GM12875 (cell line): ENCODE measurements at regions not wholly inside any gene's neighbourhood (a gene's known extent, or its start where the extent isn't known, plus 50 kb on each side); places are given as distances from the start of the nearest gene placed in this dataset.
A peak's percentile ranks its signal among the peaks of the same experiment; 100 is the strongest.
"Not testable (repeated sequence)": the region's sequence is repeated elsewhere in the genome, so short reads cannot be mapped to it uniquely, and the experiment has no call there.

Experiments used
- H3K4me3 ChIP-seq: one replicate; pipeline ENCODE4 v1.5.1; 2011; ENCODE audit warnings: low read depth, low read length, control low read depth
- CTCF ChIP-seq: IDR thresholded peaks from 2 replicates; pipeline ENCODE4 v1.5.1; 2011; ENCODE audit warnings: low read depth, mild to moderate bottlenecking, control low read depth, inconsistent platforms, low read length, moderate library complexity, borderline replicate concordance; ENCODE audit not compliant: insufficient read depth

- no peak overlapping the region for H3K4me3 ChIP-seq
- peak; percentile 31; the same call in 1 of the 2 replicates for TF ChIP-seq CTCF
These were observed 128.3 kb downstream of the MAGEE1 start for GRCh38 chrX:76555816-76556215.

DNA sequence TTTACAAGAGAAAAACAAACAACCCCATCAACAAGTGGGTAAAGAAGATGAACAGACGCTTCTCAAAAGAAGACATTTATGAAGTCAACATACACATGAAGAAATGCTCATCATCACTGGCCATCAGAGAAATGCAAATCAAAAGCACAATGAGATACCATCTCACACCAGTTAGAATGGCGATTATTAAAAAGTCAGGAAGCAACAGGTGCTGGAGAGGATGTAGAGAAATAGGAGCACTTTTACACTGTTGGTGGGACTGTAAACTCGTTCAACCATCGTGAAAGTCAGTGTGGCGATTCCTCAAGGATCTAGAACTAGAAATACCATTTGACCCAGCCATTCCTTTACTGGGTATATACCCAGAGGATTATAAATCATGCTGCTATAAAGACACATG is 137.3 kb downstream of the MAGEE1 start:
- not testable (repeated sequence) for H3K4me3 ChIP-seq

DNA sequence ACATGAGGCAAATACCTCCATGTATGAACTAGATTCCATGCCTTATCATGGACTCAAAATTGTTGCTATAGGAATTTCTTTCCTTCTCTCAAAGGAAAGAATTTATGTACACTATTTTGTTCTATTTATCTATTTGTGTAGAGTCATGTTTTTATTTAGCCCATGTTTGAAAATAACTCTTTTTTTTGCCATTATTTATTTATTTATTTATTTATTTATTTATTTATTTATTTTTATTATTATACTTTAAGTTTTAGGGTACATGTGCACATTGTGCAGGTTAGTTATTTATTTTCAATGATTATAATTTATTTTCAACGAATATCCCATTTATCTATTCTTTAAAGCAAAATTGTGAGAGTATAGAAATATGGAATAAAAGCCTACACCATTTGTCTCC is 177.9 kb downstream of the MAGEE1 start:
- no peak overlapping the region for H3K4me3 ChIP-seq
- no peak for TF ChIP-seq CTCF

DNA sequence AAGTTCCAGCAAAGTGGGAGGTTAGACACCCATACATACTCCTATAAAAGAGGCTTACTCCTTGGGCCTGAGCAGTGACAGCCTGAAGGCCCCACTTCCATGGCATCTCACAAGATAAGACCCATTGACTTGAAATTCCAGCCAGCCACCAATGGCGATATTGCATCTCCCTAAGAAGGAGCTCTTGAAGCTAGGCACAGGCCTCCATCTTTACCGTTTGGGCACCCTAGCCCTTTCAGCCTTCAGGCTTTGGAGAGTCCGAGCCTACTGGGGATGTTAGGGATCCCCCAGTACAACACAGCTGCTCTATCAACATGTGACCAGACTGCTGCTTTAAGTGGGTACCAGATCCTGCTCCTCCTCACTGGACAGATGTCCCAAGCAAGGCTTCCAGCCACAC is 189.5 kb downstream of the MAGEE1 start:
- H3K4me3 ChIP-seq: no peak overlapping the region
- no peak for TF ChIP-seq CTCF

- no peak for TF ChIP-seq CTCF
- no peak overlapping the region for H3K4me3 ChIP-seq
These were observed 216.1 kb downstream of the MAGEE1 start for GRCh38 chrX:76643590-76643989.

- not testable (repeated sequence) for H3K4me3 ChIP-seq
These were observed 223.9 kb downstream of the MAGEE1 start for GRCh38 chrX:76651369-76651768.

DNA sequence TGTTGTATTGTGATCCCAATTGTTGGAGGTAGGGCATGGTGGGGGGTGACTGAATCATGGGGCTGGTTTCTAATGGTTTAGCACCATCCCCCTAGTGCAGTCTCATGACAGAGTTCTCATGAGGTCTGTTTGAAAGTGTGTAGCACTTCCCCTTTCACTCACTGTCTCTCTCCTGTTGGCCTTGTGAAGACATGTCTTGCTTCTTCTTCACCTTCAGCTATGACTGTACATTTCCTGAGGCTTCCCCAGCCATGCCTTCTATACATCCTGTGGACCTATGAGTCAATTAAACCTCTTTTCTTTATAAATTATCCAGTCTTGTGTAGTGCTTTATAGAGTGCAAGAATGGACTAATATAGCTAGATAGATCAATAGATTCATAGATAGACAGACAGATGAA is 230.0 kb downstream of the MAGEE1 start:
- H3K4me3 ChIP-seq: no peak overlapping the region
- no peak for TF ChIP-seq CTCF
